Neural cell (in vitro differentiated cells): ENCODE measurements at regions not wholly inside any gene's neighbourhood (a gene's known extent, or its start where the extent isn't known, plus 50 kb on each side); places are given as distances from the start of the nearest gene placed in this dataset.

ENCODE experiments used
- H2AFZ ChIP-seq: fragments of 200-600, 300-800 bp; sonication (generic), shearing (Covaris generic); 2 replicates; pipeline ENCODE4 v1.6.0; 2014; ENCODE audit warnings: low read depth, mild to moderate bottlenecking, antibody characterized with exemption, low read length, moderate library complexity
- H3F3A ChIP-seq: fragments of 200-600 bp; shearing (Covaris generic); 2 replicates; pipeline ENCODE4 v1.6.1; 2016; ENCODE audit warnings: mild to moderate bottlenecking, moderate library complexity, mixed read lengths, antibody characterized with exemption, low read length; ENCODE audit not compliant: insufficient read depth, poor library complexity, severe bottlenecking
- H3K27ac ChIP-seq: fragments of 200-600, 300-800 bp; sonication (generic), shearing (Covaris generic); 2 replicates; pipeline ENCODE4 v1.5.1; 2014; ENCODE audit warnings: mild to moderate bottlenecking, low read length, moderate library complexity
- H3K27me3 ChIP-seq: fragments of 300-800, 200-600 bp; sonication (generic), shearing (Covaris generic); 2 replicates; pipeline ENCODE4 v1.6.0; 2014; ENCODE audit warnings: mild to moderate bottlenecking, low read depth, low read length, moderate library complexity; ENCODE audit not compliant: insufficient read depth
- H3K36me3 ChIP-seq: fragments of 300-800, 200-600 bp; sonication (generic), shearing (Covaris generic); 2 replicates; pipeline ENCODE4 v1.5.1; 2014; ENCODE audit warnings: mild to moderate bottlenecking, antibody characterized with exemption, low read length, moderate library complexity; ENCODE audit not compliant: insufficient read depth
- H3K4me2 ChIP-seq: fragments of 300-800, 200-600 bp; sonication (generic), shearing (Covaris generic); 2 replicates; pipeline ENCODE4 v1.6.0; 2014; ENCODE audit warnings: mild to moderate bottlenecking, low read length
- H3K4me3 ChIP-seq: fragments of 300-800, 200-600 bp; sonication (generic), shearing (Covaris generic); 2 replicates; pipeline ENCODE4 v1.5.1; 2014; ENCODE audit warnings: mild to moderate bottlenecking, low read length, moderate library complexity
- H3K79me2 ChIP-seq: fragments of 200-600 bp; shearing (Covaris generic); replicated peaks from 2 replicates; pipeline ENCODE4 v1.6.0; 2014; ENCODE audit warnings: mild to moderate bottlenecking, low read length, moderate library complexity; ENCODE audit not compliant: insufficient read depth
- H3K9ac ChIP-seq: fragments of 300-800, 200-600 bp; sonication (generic), shearing (Covaris generic); 2 replicates; pipeline ENCODE4 v1.6.1; 2016; ENCODE audit warnings: mild to moderate bottlenecking, low read length, mixed read lengths
- H3K9me2 ChIP-seq: fragments of 200-600 bp; shearing (Covaris generic); 2 replicates; pipeline ENCODE4 v1.6.1; 2016; ENCODE audit warnings: mild to moderate bottlenecking, low read length, mixed read lengths; ENCODE audit not compliant: insufficient read depth
- H3K9me3 ChIP-seq: fragments of 200-600, 300-800 bp; sonication (generic), shearing (Covaris generic); 2 replicates; pipeline ENCODE4 v1.6.1; 2016; ENCODE audit warnings: mild to moderate bottlenecking, mixed run types, low read length, moderate library complexity, mixed read lengths
- H4K20me1 ChIP-seq: fragments of 200-600 bp; shearing (Covaris generic); 2 replicates; pipeline ENCODE4 v1.6.1; 2016; ENCODE audit warnings: mild to moderate bottlenecking, mixed run types; ENCODE audit not compliant: insufficient read depth
- CTCF ChIP-seq: fragments of 450-650 bp; IDR thresholded peaks from 2 replicates; pipeline ENCODE4 v1.5.1; 2014; ENCODE audit warnings: antibody characterized with exemption, mild to moderate bottlenecking, moderate library complexity; ENCODE audit not compliant: poor library complexity, severe bottlenecking
- EP300 ChIP-seq: fragments of 450-650 bp; conservative IDR thresholded peaks from 2 replicates; pipeline ENCODE4 v1.6.1; 2014; ENCODE audit warnings: antibody characterized with exemption, mild to moderate bottlenecking, moderate library complexity; ENCODE audit not compliant: poor library complexity, severe bottlenecking
- EZH2 ChIP-seq: fragments of 200-600, 300-800 bp; shearing (Covaris generic), sonication (generic); IDR thresholded peaks from 2 replicates; pipeline ENCODE4 v1.6.1; 2014; ENCODE audit warnings: antibody characterized with exemption, low read length, borderline replicate concordance, mild to moderate bottlenecking; ENCODE audit not compliant: insufficient read depth, poor library complexity, severe bottlenecking
- MXI1 ChIP-seq: fragments of 450-650 bp; conservative IDR thresholded peaks from 2 replicates; pipeline ENCODE4 v1.6.1; 2014; ENCODE audit warnings: antibody characterized with exemption, mild to moderate bottlenecking; ENCODE audit not compliant: poor library complexity, severe bottlenecking
- POLR2AphosphoS5 ChIP-seq: IDR thresholded peaks from 2 replicates; pipeline ENCODE4 v1.6.1; 2012
- RAD21 ChIP-seq: fragments of 450-650 bp; conservative IDR thresholded peaks from 2 replicates; pipeline ENCODE4 v1.6.1; 2014; ENCODE audit warnings: antibody characterized with exemption, mild to moderate bottlenecking, moderate library complexity
- SMC3 ChIP-seq: fragments of 450-650 bp; conservative IDR thresholded peaks from 2 replicates; pipeline ENCODE4 v1.6.1; 2014; ENCODE audit warnings: antibody characterized with exemption, mild to moderate bottlenecking, moderate library complexity; ENCODE audit not compliant: poor library complexity
- TAF1 ChIP-seq: IDR thresholded peaks from 2 replicates; pipeline ENCODE4 v1.6.1; 2012; ENCODE audit warnings: low read depth
- TF ChIP-seq, protein P1 (sequence below): IDR thresholded peaks from 2 replicates; pipeline ENCODE4 v1.6.1; 2012; ENCODE audit warnings: borderline replicate concordance

DNA sequence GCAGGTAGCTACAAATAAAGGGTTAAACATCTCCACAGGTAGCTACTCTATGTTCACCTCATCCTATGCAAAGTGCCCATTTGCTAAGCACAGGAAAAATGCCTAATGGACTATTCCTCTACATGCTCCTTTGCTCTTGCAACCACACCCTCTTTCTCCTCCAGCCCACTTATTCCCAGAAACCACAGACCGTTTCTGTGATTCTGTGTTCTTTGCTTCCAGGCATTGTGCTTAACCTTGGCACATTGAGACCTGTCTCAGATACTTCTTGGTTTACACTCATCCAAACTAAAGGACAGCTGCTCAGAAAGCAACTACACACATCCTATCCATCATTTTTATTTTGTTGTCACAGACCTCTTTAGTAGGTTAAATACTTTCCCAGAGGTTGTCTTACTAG, 785.0 kb upstream of the MIR17HG start:
- H3K9me2 ChIP-seq, result no peaks in the 10 kb centered on the region
- no peaks in the 10 kb centered on the region for H4K20me1 ChIP-seq
- H2AFZ ChIP-seq, result no peak overlapping the region
- H3K4me2 ChIP-seq, result no peak overlapping the region
- no peaks in the 10 kb centered on the region for H3F3A ChIP-seq
- no peaks in the 10 kb centered on the region for H3K27me3 ChIP-seq
- no peaks in the 10 kb centered on the region for H3K36me3 ChIP-seq
- no peak overlapping the region for H3K4me3 ChIP-seq
- no peaks in the 10 kb centered on the region for H3K9me3 ChIP-seq
- H3K79me2 ChIP-seq, result no peaks in the 10 kb centered on the region
- no peak overlapping the region for H3K9ac ChIP-seq
- H3K27ac ChIP-seq, result no peak overlapping the region
- TF ChIP-seq MXI1 (no peak), CTCF (no peak), EP300 (no peak)

GRCh38 chr13:90564096-90564495, 783.4 kb upstream of the MIR17HG start:
- Histone ChIP-seq H3K4me3 (no peak overlapping the region), H3F3A (no peaks in the 10 kb centered on the region), H4K20me1 (no peaks in the 10 kb centered on the region), H3K27me3 (no peaks in the 10 kb centered on the region), H3K9me2 (no peaks in the 10 kb centered on the region), H2AFZ (no peak overlapping the region), H3K9ac (no peak overlapping the region), H3K36me3 (no peaks in the 10 kb centered on the region), H3K27ac (no peak overlapping the region), H3K79me2 (no peaks in the 10 kb centered on the region), H3K4me2 (no peak overlapping the region), H3K9me3 (no peaks in the 10 kb centered on the region)
- TF ChIP-seq, protein P1, sequence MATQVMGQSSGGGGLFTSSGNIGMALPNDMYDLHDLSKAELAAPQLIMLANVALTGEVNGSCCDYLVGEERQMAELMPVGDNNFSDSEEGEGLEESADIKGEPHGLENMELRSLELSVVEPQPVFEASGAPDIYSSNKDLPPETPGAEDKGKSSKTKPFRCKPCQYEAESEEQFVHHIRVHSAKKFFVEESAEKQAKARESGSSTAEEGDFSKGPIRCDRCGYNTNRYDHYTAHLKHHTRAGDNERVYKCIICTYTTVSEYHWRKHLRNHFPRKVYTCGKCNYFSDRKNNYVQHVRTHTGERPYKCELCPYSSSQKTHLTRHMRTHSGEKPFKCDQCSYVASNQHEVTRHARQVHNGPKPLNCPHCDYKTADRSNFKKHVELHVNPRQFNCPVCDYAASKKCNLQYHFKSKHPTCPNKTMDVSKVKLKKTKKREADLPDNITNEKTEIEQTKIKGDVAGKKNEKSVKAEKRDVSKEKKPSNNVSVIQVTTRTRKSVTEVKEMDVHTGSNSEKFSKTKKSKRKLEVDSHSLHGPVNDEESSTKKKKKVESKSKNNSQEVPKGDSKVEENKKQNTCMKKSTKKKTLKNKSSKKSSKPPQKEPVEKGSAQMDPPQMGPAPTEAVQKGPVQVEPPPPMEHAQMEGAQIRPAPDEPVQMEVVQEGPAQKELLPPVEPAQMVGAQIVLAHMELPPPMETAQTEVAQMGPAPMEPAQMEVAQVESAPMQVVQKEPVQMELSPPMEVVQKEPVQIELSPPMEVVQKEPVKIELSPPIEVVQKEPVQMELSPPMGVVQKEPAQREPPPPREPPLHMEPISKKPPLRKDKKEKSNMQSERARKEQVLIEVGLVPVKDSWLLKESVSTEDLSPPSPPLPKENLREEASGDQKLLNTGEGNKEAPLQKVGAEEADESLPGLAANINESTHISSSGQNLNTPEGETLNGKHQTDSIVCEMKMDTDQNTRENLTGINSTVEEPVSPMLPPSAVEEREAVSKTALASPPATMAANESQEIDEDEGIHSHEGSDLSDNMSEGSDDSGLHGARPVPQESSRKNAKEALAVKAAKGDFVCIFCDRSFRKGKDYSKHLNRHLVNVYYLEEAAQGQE, result no peak
- TF ChIP-seq EZH2, result no peak
- no peak for TF ChIP-seq SMC3
- no peak for TF ChIP-seq POLR2AphosphoS5
- no peak for TF ChIP-seq EP300
- no peak for TF ChIP-seq RAD21
- no peak for TF ChIP-seq TAF1
- no peak for TF ChIP-seq CTCF
- no peak for TF ChIP-seq MXI1
